Transverse colon (tissue), 4 donors: ENCODE measurements at regions not wholly inside any gene's neighbourhood (a gene's known extent, or its start where the extent isn't known, plus 50 kb on each side); places are given as distances from the start of the nearest gene placed in this dataset.

Experiments
- DNase-seq: peaks from one replicate; pipeline ENCODE4 v3.0.0-alpha.2; 2019
- H3K27ac ChIP-seq, 4 donors: fragments of 200-600 bp; sonication (generic); 2 replicates each; pipeline ENCODE4 v1.5.1; 2016 to 2018; ENCODE audit warnings: inconsistent platforms in 4 of 4
- H3K27me3 ChIP-seq: fragments of 200-600 bp; sonication (generic); 2 replicates; pipeline ENCODE4 v1.5.1; 2017; ENCODE audit warnings: inconsistent platforms
- H3K36me3 ChIP-seq, 4 donors: fragments of 200-600 bp; sonication (generic); 2 replicates each; pipeline ENCODE4 v1.5.1; 2017 to 2019; ENCODE audit warnings: inconsistent platforms in 4 of 4
- H3K4me1 ChIP-seq, 4 donors: fragments of 200-600 bp; sonication (generic); 2 replicates each; pipeline ENCODE4 v1.5.1; 2017 to 2020; ENCODE audit warnings: inconsistent platforms in 4 of 4
- H3K4me3 ChIP-seq, 4 donors: fragments of 200-600 bp; sonication (generic); 1 replicate in 1 of 4; 2 replicates in 3 of 4; pipeline versions ENCODE4 v1.5.1 to v1.6.1; 2017 to 2019; ENCODE audit warnings: inconsistent platforms in 4 of 4
- H3K9me3 ChIP-seq, 2 donors: fragments of 200-600 bp; sonication (generic); 2 replicates each; pipeline ENCODE4 v1.5.1; 2017 to 2019; ENCODE audit warnings: inconsistent platforms in 2 of 2
- EP300 ChIP-seq: sonication (generic); formaldehyde crosslinking; IDR thresholded peaks from one replicate; pipeline ENCODE4 v1.6.1; 2017; ENCODE audit warnings: antibody characterized with exemption, low read depth
- POLR2A ChIP-seq: fragments of 450-650 bp; IDR thresholded peaks from one replicate; pipeline ENCODE4 v1.6.1; 2016; ENCODE audit warnings: antibody characterized with exemption, mild to moderate bottlenecking, moderate library complexity
- POLR2AphosphoS5 ChIP-seq, 3 donors: sonication (generic); formaldehyde crosslinking; IDR thresholded peaks; one replicate each; pipeline ENCODE4 v1.6.1; 2016; ENCODE audit warnings: antibody characterized with exemption in 3 of 3
- WGBS, 2 donors: methylation state at CpG; one replicate each; pipeline ENCODE4 v1.1.5; 2018; ENCODE audit warnings: low coverage in 1 of 2; 5-methylcytosine and 5-hydroxymethylcytosine counted together
- in situ Hi-C, 4 donors: fragments of 200-750 bp; cut with MboI; loops; one replicate each; pipeline versions ENCODE4 v1.15.0 to v1.15.1; 2017; ENCODE audit warnings: low sequenced_read_pairs in 3 of 4, low pct_ligation_motif_present in 1 of 4, low pct_unique_long_range_greater_than_20kb in 1 of 4
- intact Hi-C: fragments of 100-400 bp; cut with DNase I; formaldehyde crosslinking; loops from one replicate; pipeline ENCODE4 v1.15.1; 2023; ENCODE audit warnings: low total_unique reads
- TF ChIP-seq, protein P1 (sequence below), 5 experiments: fragments of 200-600 bp in 3 of 5; fragments of 450-650 bp in 2 of 5; sonication (generic) in 3 of 5; IDR thresholded peaks; 1 replicate in 2 of 5; 2 replicates in 3 of 5; pipeline ENCODE4 v1.5.1; 2016 to 2017; ENCODE audit warnings: antibody characterized with exemption in 5 of 5, inconsistent platforms in 3 of 5, mild to moderate bottlenecking in 2 of 5, moderate library complexity in 1 of 5

DNA sequence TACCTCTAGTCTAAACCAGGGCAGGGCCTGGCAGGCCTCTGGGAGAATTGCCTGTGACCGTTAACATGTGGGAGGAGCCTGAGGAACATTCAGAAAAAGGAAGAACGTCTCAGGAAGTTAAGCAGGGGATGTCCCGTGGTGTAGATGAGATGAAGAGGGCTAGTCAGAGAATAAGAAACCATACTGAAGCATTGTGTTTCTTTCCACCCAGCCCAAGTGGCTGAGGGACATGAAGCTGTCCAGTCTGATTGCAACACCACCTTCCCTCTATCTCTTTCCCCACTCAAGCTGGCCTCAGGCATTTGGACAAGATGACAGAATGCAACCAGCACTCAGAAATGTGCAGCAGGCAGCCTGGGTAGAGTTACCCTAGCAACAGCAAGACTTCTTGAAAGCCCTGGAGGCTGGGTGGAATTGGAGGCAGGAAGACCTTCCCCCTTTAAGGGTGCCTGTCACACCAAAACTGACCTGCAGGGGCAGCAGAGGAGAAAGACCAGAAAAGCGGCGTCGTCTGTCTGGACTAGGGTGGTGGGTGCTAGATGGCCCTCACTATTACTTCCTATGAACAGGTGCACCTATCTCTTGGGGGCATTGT, 186.1 kb downstream of the UNC5CL start:
- TF ChIP-seq EP300, result no peak
- TF ChIP-seq, protein P1, sequence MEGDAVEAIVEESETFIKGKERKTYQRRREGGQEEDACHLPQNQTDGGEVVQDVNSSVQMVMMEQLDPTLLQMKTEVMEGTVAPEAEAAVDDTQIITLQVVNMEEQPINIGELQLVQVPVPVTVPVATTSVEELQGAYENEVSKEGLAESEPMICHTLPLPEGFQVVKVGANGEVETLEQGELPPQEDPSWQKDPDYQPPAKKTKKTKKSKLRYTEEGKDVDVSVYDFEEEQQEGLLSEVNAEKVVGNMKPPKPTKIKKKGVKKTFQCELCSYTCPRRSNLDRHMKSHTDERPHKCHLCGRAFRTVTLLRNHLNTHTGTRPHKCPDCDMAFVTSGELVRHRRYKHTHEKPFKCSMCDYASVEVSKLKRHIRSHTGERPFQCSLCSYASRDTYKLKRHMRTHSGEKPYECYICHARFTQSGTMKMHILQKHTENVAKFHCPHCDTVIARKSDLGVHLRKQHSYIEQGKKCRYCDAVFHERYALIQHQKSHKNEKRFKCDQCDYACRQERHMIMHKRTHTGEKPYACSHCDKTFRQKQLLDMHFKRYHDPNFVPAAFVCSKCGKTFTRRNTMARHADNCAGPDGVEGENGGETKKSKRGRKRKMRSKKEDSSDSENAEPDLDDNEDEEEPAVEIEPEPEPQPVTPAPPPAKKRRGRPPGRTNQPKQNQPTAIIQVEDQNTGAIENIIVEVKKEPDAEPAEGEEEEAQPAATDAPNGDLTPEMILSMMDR (IDR thresholded peaks at IDR 0.05), result peak in 3 of 5 experiments; percentile 17 to 36 (median 28)
- TF ChIP-seq POLR2A, result no peak
- no peak for TF ChIP-seq POLR2AphosphoS5 (IDR thresholded peaks at IDR 0.05)
- no peak overlapping the region for H3K27ac ChIP-seq
- H3K4me3 ChIP-seq, result no peak overlapping the region
- H3K36me3 ChIP-seq, result no peaks in the 10 kb centered on the region
- intact Hi-C loops (no loop called here), in situ Hi-C loops (no loop called here)
- H3K27me3 ChIP-seq, result no peaks in the 10 kb centered on the region
- no peak for DNase-seq
- no peaks in the 10 kb centered on the region for H3K4me1 ChIP-seq
- H3K9me3 ChIP-seq, result no peaks in the 10 kb centered on the region
- 24 to 39% methylated on average over 3 to 6 of the region's 6 CpGs for WGBS, 2 donors

GRCh38 chr6:40849546-40849945, 189.5 kb downstream of the UNC5CL start:
- in situ Hi-C loops, result loop anchor here in 2 of 4 donors (25.0 kb wide), 2 partner anchors 1487 to 1512 kb away; no protein-coding TSS in a partner anchor

GRCh38 chr6:40848868-40849514, 190.0 kb downstream of the UNC5CL start:
- Histone ChIP-seq H3K4me3 (no peak overlapping the region), H3K4me1 (no peaks in the 10 kb centered on the region), H3K27ac (no peak overlapping the region), H3K9me3 (no peaks in the 10 kb centered on the region), H3K27me3 (no peaks in the 10 kb centered on the region), H3K36me3 (no peaks in the 10 kb centered on the region)
- 50 to 78% methylated on average over 1 to 4 of the region's 4 CpGs for WGBS, 2 donors
- in situ Hi-C loops (loop anchor here in 2 of 4 donors (25.0 kb wide), 2 partner anchors 1487 to 1512 kb away; no protein-coding TSS in a partner anchor), intact Hi-C loops (no loop called here)
- TF ChIP-seq POLR2A (no peak), POLR2AphosphoS5 (IDR thresholded peaks at IDR 0.05) (no peak), EP300 (no peak)
- TF ChIP-seq, protein P1 (IDR thresholded peaks at IDR 0.05), result no peak
- no peak for DNase-seq

More at GRCh38 chr6:40849546-40849945, 189.5 kb downstream of the UNC5CL start:
- no peaks in the 10 kb centered on the region for H3K9me3 ChIP-seq
- intact Hi-C loops, result no loop called here
- no peaks in the 10 kb centered on the region for H3K4me1 ChIP-seq
- H3K27ac ChIP-seq, result no peak overlapping the region
- no peaks in the 10 kb centered on the region for H3K36me3 ChIP-seq
- TF ChIP-seq POLR2AphosphoS5 (IDR thresholded peaks at IDR 0.05) (no peak), POLR2A (no peak), EP300 (no peak)
- TF ChIP-seq, protein P1 (IDR thresholded peaks at IDR 0.05), result no peak
- 61 to 88% methylated on average over 3 of the region's 3 CpGs for WGBS, 2 donors
- H3K4me3 ChIP-seq, result no peak overlapping the region
- no peak for DNase-seq
- no peaks in the 10 kb centered on the region for H3K27me3 ChIP-seq

DNA sequence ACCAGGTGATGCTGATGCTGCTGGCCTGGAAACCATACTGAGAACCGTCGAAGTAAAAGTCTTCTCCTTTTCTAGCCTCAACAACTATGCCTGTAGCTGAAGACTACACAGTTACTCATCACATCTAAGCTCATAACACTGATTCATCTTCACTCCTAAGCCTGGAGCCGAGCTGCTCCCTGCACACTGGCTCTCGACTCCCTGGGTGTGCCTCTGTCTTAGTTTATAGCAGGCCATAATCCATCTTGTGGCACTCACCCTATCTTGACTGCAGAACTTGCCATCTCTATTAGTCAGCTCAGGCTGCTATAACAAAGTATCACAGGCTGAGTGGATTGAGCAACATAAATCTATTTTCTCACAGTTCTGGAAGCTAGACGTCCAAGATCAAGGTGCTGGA, 191.0 kb downstream of the UNC5CL start:
- no peaks in the 10 kb centered on the region for H3K36me3 ChIP-seq
- no peaks in the 10 kb centered on the region for H3K27me3 ChIP-seq
- in situ Hi-C loops, result loop anchor here in 2 of 4 donors (25.0 kb wide), 2 partner anchors 1486 to 1511 kb away; no protein-coding TSS in a partner anchor
- peak; percentile 16 for DNase-seq
- 40 to 55% methylated on average over 2 to 5 of the region's 5 CpGs for WGBS, 2 donors
- no peaks in the 10 kb centered on the region for H3K9me3 ChIP-seq
- no peak overlapping the region for H3K4me3 ChIP-seq
- intact Hi-C loops, result no loop called here
- H3K27ac ChIP-seq, result no peak overlapping the region
- H3K4me1 ChIP-seq, result no peaks in the 10 kb centered on the region
- TF ChIP-seq POLR2A, result no peak
- no peak for TF ChIP-seq POLR2AphosphoS5 (IDR thresholded peaks at IDR 0.05)
- no peak for TF ChIP-seq EP300
- TF ChIP-seq, protein P1 (IDR thresholded peaks at IDR 0.05), result no peak
